ENCODE measurements at regions not wholly inside any gene's neighbourhood (a gene's known extent, or its start where the extent isn't known, plus 50 kb on each side); places are given as distances from the start of the nearest gene placed in this dataset.

- Mint-ChIP-seq H3K4me1 (no peaks in the 10 kb centered on the region), H3K9me3 (peaks cover 16% of the 10 kb centered on the region), H3K27ac (ENCODE audit: unreplicated experiment) (no peak overlapping the region), H3K27me3 (ENCODE audit: low read depth) (no peaks in the 10 kb centered on the region), H3K4me3 (no peak overlapping the region), H3K36me3 (ENCODE audit: low read depth) (peaks cover 3% of the 10 kb centered on the region)
- TF ChIP-seq CTCF (conservative IDR thresholded peaks at IDR 0.05) = no peak
- no peak for DNase-seq (ENCODE audit: low read depth, low spot score)
These were observed 63.8 kb upstream of the RERGL start for GRCh38 chr12:18153826-18154225.

- H3K4me3 Mint-ChIP-seq = no peak overlapping the region
- no peak for TF ChIP-seq CTCF (conservative IDR thresholded peaks at IDR 0.05)
These were observed 61.0 kb upstream of the RERGL start for GRCh38 chr12:18151036-18151435.

GRCh38 chr12:18148961-18149360, 59.0 kb upstream of the RERGL start:
- Mint-ChIP-seq H3K4me3 (no peak overlapping the region), H3K9me3 (no peaks in the 10 kb centered on the region), H3K27ac (ENCODE audit: unreplicated experiment) (no peak overlapping the region), H3K27me3 (ENCODE audit: low read depth) (no peaks in the 10 kb centered on the region), H3K36me3 (ENCODE audit: low read depth) (no peaks in the 10 kb centered on the region), H3K4me1 (peaks cover 4% of the 10 kb centered on the region)
- no peak for DNase-seq (ENCODE audit: low read depth, low spot score)
- no peak for TF ChIP-seq CTCF (conservative IDR thresholded peaks at IDR 0.05)

More at GRCh38 chr12:18151036-18151435, 61.0 kb upstream of the RERGL start:
- Mint-ChIP-seq H3K36me3 (ENCODE audit: low read depth) (no peaks in the 10 kb centered on the region), H3K27ac (ENCODE audit: unreplicated experiment) (no peak overlapping the region), H3K9me3 (peaks cover 7% of the 10 kb centered on the region), H3K4me1 (peaks cover 4% of the 10 kb centered on the region), H3K27me3 (ENCODE audit: low read depth) (no peaks in the 10 kb centered on the region)
- DNase-seq (ENCODE audit: low read depth, low spot score) = no peak

GRCh38 chr12:18146363-18146762, 56.4 kb upstream of the RERGL start:
- Mint-ChIP-seq H3K36me3 (ENCODE audit: low read depth) (no peaks in the 10 kb centered on the region), H3K27ac (ENCODE audit: unreplicated experiment) (no peak overlapping the region), H3K4me3 (no peak overlapping the region), H3K9me3 (no peaks in the 10 kb centered on the region), H3K4me1 (peaks cover 4% of the 10 kb centered on the region), H3K27me3 (ENCODE audit: low read depth) (no peaks in the 10 kb centered on the region)
- no peak for TF ChIP-seq CTCF (conservative IDR thresholded peaks at IDR 0.05)
- no peak for DNase-seq (ENCODE audit: low read depth, low spot score)

GRCh38 chr12:18145924-18146323, 55.9 kb upstream of the RERGL start:
- Mint-ChIP-seq H3K4me1 (peaks cover 4% of the 10 kb centered on the region), H3K9me3 (no peaks in the 10 kb centered on the region), H3K36me3 (ENCODE audit: low read depth) (no peaks in the 10 kb centered on the region), H3K27me3 (ENCODE audit: low read depth) (no peaks in the 10 kb centered on the region), H3K27ac (ENCODE audit: unreplicated experiment) (no peak overlapping the region), H3K4me3 (no peak overlapping the region)
- DNase-seq (ENCODE audit: low read depth, low spot score) = no peak
- TF ChIP-seq CTCF (conservative IDR thresholded peaks at IDR 0.05) = no peak

Data from neural crest cell (in vitro differentiated cells).